ENCODE measurements at regions not wholly inside any gene's neighbourhood (a gene's known extent, or its start where the extent isn't known, plus 50 kb on each side); places are given as distances from the start of the nearest gene placed in this dataset.
A peak's percentile ranks its signal among the peaks of the same experiment; 100 is the strongest.

GRCh38 chr19:5205937-5206750, 134.5 kb downstream of the PTPRS start:
- Histone ChIP-seq H2BK15ac (ENCODE audit: low read length) (no peak overlapping the region), H2AFZ (ENCODE audit: low read length) (no peak overlapping the region), H3K4ac (ENCODE audit: low read length) (no peak overlapping the region), H3K4me3 (ENCODE audit: low read length in 2 of 2) (peak overlapping the region in 1 of 2 donors; percentile 32), H3K27ac (replicated peaks; ENCODE audit: low read length) (no peak overlapping the region), H3K36me3 (replicated peaks in 1 of 2; ENCODE audit: control insufficient read depth in 2 of 2, insufficient read depth in 2 of 2, low read length in 2 of 2) (peaks cover 50 to 71% of the 10 kb centered on the region in 2 donors), H3K4me2 (ENCODE audit: insufficient read depth, low read length, poor library complexity, severe bottlenecking) (no peak overlapping the region), H4K8ac (ENCODE audit: low read depth, low read length) (no peak overlapping the region), H3K14ac (ENCODE audit: low read length) (no peak overlapping the region), H3K4me1 (ENCODE audit: control insufficient read depth in 2 of 2, insufficient read depth in 1 of 2, low read depth in 1 of 2, low read length in 2 of 2) (no peaks in the 10 kb centered on the region), H3K27me3 (ENCODE audit: control insufficient read depth in 3 of 3, insufficient read depth in 3 of 3, low read depth in 1 of 3, low read length in 3 of 3) (no peaks in the 10 kb centered on the region), H3K9me3 (replicated peaks in 1 of 2; ENCODE audit: control insufficient read depth in 2 of 2, insufficient read depth in 1 of 2, low read depth in 1 of 2, low read length in 2 of 2) (peaks cover 15 to 40% of the 10 kb centered on the region in 2 donors), H3K79me1 (ENCODE audit: low read depth, low read length) (peaks cover 5% of the 10 kb centered on the region), H3K18ac (ENCODE audit: low read length) (no peak overlapping the region), H3K23ac (ENCODE audit: low read depth, low read length, poor library complexity) (no peak overlapping the region), H2BK5ac (ENCODE audit: low read length) (no peak overlapping the region), H4K91ac (ENCODE audit: low read depth, low read length, poor library complexity) (no peak overlapping the region), H3K9ac (ENCODE audit: low read depth, low read length, poor library complexity) (no peak overlapping the region), H2BK12ac (ENCODE audit: low read length) (no peak overlapping the region), H2BK120ac (ENCODE audit: low read depth, low read length) (no peak overlapping the region), H2AK5ac (ENCODE audit: low read depth, low read length) (no peak overlapping the region)
- no CpG with 5 or more reads among the region's 29 CpGs for WGBS, 2 donors (ENCODE audit: extremely low coverage in 2 of 2, insufficient read length in 2 of 2, insufficient replicate concordance in 1 of 2)
- no peak for DNase-seq (ENCODE audit: low spot score)

- H2BK5ac ChIP-seq (ENCODE audit: low read length) = no peak overlapping the region
- peak overlapping the region; percentile 36 for H3K27ac ChIP-seq (replicated peaks; ENCODE audit: low read length)
- DNase-seq (ENCODE audit: low spot score) = no peak
- no peak overlapping the region for H4K91ac ChIP-seq (ENCODE audit: low read depth, low read length, poor library complexity)
- H3K9me3 ChIP-seq (replicated peaks in 1 of 2; ENCODE audit: control insufficient read depth in 2 of 2, insufficient read depth in 1 of 2, low read depth in 1 of 2, low read length in 2 of 2) = peaks cover 13 to 39% of the 10 kb centered on the region in 2 donors
- no peak overlapping the region for H3K14ac ChIP-seq (ENCODE audit: low read length)
- no peak overlapping the region for H3K4me2 ChIP-seq (ENCODE audit: insufficient read depth, low read length, poor library complexity, severe bottlenecking)
- peaks cover 43 to 64% of the 10 kb centered on the region in 2 donors for H3K36me3 ChIP-seq (replicated peaks in 1 of 2; ENCODE audit: control insufficient read depth in 2 of 2, insufficient read depth in 2 of 2, low read length in 2 of 2)
- no peak overlapping the region for H2BK12ac ChIP-seq (ENCODE audit: low read length)
- no peaks in the 10 kb centered on the region for H3K27me3 ChIP-seq (ENCODE audit: control insufficient read depth in 3 of 3, insufficient read depth in 3 of 3, low read depth in 1 of 3, low read length in 3 of 3)
- H3K18ac ChIP-seq (ENCODE audit: low read length) = no peak overlapping the region
- no peak overlapping the region for H3K9ac ChIP-seq (ENCODE audit: low read depth, low read length, poor library complexity)
- H2AK5ac ChIP-seq (ENCODE audit: low read depth, low read length) = no peak overlapping the region
- no CpG with 5 or more reads among the region's 13 CpGs for WGBS, 2 donors (ENCODE audit: extremely low coverage in 2 of 2, insufficient read length in 2 of 2, insufficient replicate concordance in 1 of 2)
- no peak overlapping the region for H3K23ac ChIP-seq (ENCODE audit: low read depth, low read length, poor library complexity)
- peaks cover 5% of the 10 kb centered on the region for H3K79me1 ChIP-seq (ENCODE audit: low read depth, low read length)
- H3K4ac ChIP-seq (ENCODE audit: low read length) = no peak overlapping the region
- no peak overlapping the region for H2BK15ac ChIP-seq (ENCODE audit: low read length)
- H4K8ac ChIP-seq (ENCODE audit: low read depth, low read length) = no peak overlapping the region
- no peak overlapping the region for H2AFZ ChIP-seq (ENCODE audit: low read length)
- no peaks in the 10 kb centered on the region for H3K4me1 ChIP-seq (ENCODE audit: control insufficient read depth in 2 of 2, insufficient read depth in 1 of 2, low read depth in 1 of 2, low read length in 2 of 2)
- peak overlapping the region in 1 of 2 donors; percentile 18 for H3K4me3 ChIP-seq (ENCODE audit: low read length in 2 of 2)
- no peak overlapping the region for H2BK120ac ChIP-seq (ENCODE audit: low read depth, low read length)
Observed at GRCh38 chr19:5205381-5205780, 135.2 kb downstream of the PTPRS start.

GRCh38 chr19:5204212-5204611, 136.4 kb downstream of the PTPRS start:
- no peak for DNase-seq (ENCODE audit: low spot score)
- H4K8ac ChIP-seq (ENCODE audit: low read depth, low read length) = no peak overlapping the region
- no peak overlapping the region for H2BK12ac ChIP-seq (ENCODE audit: low read length)
- no peak overlapping the region for H3K9ac ChIP-seq (ENCODE audit: low read depth, low read length, poor library complexity)
- no peak overlapping the region for H3K14ac ChIP-seq (ENCODE audit: low read length)
- peaks cover 31 to 52% of the 10 kb centered on the region in 2 donors for H3K36me3 ChIP-seq (replicated peaks in 1 of 2; ENCODE audit: control insufficient read depth in 2 of 2, insufficient read depth in 2 of 2, low read length in 2 of 2)
- H3K4me1 ChIP-seq (ENCODE audit: control insufficient read depth in 2 of 2, insufficient read depth in 1 of 2, low read depth in 1 of 2, low read length in 2 of 2) = no peaks in the 10 kb centered on the region
- H2AFZ ChIP-seq (ENCODE audit: low read length) = no peak overlapping the region
- H4K91ac ChIP-seq (ENCODE audit: low read depth, low read length, poor library complexity) = no peak overlapping the region
- no peak overlapping the region for H2BK5ac ChIP-seq (ENCODE audit: low read length)
- H3K27me3 ChIP-seq (ENCODE audit: control insufficient read depth in 3 of 3, insufficient read depth in 3 of 3, low read depth in 1 of 3, low read length in 3 of 3) = no peaks in the 10 kb centered on the region
- no peak overlapping the region for H2AK5ac ChIP-seq (ENCODE audit: low read depth, low read length)
- H3K4ac ChIP-seq (ENCODE audit: low read length) = no peak overlapping the region
- peak overlapping the region; percentile 71 for H3K18ac ChIP-seq (ENCODE audit: low read length)
- H3K9me3 ChIP-seq (replicated peaks in 1 of 2; ENCODE audit: control insufficient read depth in 2 of 2, insufficient read depth in 1 of 2, low read depth in 1 of 2, low read length in 2 of 2) = peaks cover 7 to 41% of the 10 kb centered on the region in 2 donors
- WGBS, 2 donors (ENCODE audit: extremely low coverage in 2 of 2, insufficient read length in 2 of 2, insufficient replicate concordance in 1 of 2) = no CpG with 5 or more reads among the region's 5 CpGs
- no peak overlapping the region for H2BK120ac ChIP-seq (ENCODE audit: low read depth, low read length)
- H2BK15ac ChIP-seq (ENCODE audit: low read length) = no peak overlapping the region
- H3K4me3 ChIP-seq (ENCODE audit: low read length in 2 of 2) = no peak overlapping the region
- no peak overlapping the region for H3K23ac ChIP-seq (ENCODE audit: low read depth, low read length, poor library complexity)
- H3K27ac ChIP-seq (replicated peaks; ENCODE audit: low read length) = no peak overlapping the region
- peaks cover 2% of the 10 kb centered on the region for H3K79me1 ChIP-seq (ENCODE audit: low read depth, low read length)
- H3K4me2 ChIP-seq (ENCODE audit: insufficient read depth, low read length, poor library complexity, severe bottlenecking) = no peak overlapping the region

Measured in neuronal stem cell (in vitro differentiated cells).